ENCODE measurements at regions not wholly inside any gene's neighbourhood (a gene's known extent, or its start where the extent isn't known, plus 50 kb on each side); places are given as distances from the start of the nearest gene placed in this dataset.

DNA sequence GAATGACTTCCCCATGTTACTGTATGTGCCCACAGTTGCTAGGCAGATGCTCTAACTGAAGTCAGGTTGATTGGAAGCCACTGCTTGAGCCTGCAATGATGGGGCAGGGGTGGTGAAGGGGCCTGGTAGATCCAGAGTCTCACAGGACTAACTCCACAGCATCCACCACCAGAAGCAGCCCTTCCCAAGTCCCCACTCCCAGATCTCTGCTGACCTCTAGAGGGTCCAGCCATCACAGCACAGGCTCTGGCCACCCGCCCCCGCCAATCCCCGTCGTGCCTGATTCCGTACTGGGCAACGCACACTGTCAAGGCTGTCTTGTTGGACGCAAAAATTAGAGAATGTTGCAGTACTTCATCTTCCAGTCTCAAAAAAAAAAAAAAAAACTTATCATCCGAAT is 136.8 kb upstream of the PDE1C start:
- TF ChIP-seq TCF12 (IDR thresholded peaks at IDR 0.05; ENCODE audit: low read depth) (no peak), EGR1 (IDR thresholded peaks at IDR 0.05) (no peak), MAX (IDR thresholded peaks at IDR 0.05) (no peak), TEAD4 (IDR thresholded peaks at IDR 0.05) (no peak), RAD21 (IDR thresholded peaks at IDR 0.05; ENCODE audit: low read depth) (no peak; the same call in 1 of the 2 replicates), REST (IDR thresholded peaks at IDR 0.05; ENCODE audit: low read depth) (no peak), CEBPB (IDR thresholded peaks at IDR 0.05) (no peak), NFIC (IDR thresholded peaks at IDR 0.05) (no peak), CREB1 (IDR thresholded peaks at IDR 0.05; ENCODE audit: low read depth) (no peak), YY1 (IDR thresholded peaks at IDR 0.05; ENCODE audit: low read depth) (no peak), TAF1 (IDR thresholded peaks at IDR 0.05; ENCODE audit: low read depth) (no peak), EP300 (IDR thresholded peaks at IDR 0.05; ENCODE audit: borderline replicate concordance) (no peak), FOXM1 (IDR thresholded peaks at IDR 0.05; ENCODE audit: borderline replicate concordance, low read depth) (no peak), ZBTB7A (IDR thresholded peaks at IDR 0.05; ENCODE audit: low read depth) (no peak)
- TF ChIP-seq, protein P1, sequence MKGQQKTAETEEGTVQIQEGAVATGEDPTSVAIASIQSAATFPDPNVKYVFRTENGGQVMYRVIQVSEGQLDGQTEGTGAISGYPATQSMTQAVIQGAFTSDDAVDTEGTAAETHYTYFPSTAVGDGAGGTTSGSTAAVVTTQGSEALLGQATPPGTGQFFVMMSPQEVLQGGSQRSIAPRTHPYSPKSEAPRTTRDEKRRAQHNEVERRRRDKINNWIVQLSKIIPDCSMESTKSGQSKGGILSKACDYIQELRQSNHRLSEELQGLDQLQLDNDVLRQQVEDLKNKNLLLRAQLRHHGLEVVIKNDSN (IDR thresholded peaks at IDR 0.05) = no peak

GRCh38 chr7:32206488-32206887 is 136.3 kb upstream of the PDE1C start:
- TF ChIP-seq TCF12 (IDR thresholded peaks at IDR 0.05; ENCODE audit: low read depth) (no peak), RAD21 (IDR thresholded peaks at IDR 0.05; ENCODE audit: low read depth) (no peak), FOXM1 (IDR thresholded peaks at IDR 0.05; ENCODE audit: borderline replicate concordance, low read depth) (no peak), CEBPB (IDR thresholded peaks at IDR 0.05) (no peak), MAX (IDR thresholded peaks at IDR 0.05) (no peak), TAF1 (IDR thresholded peaks at IDR 0.05; ENCODE audit: low read depth) (no peak), TEAD4 (IDR thresholded peaks at IDR 0.05) (no peak), REST (IDR thresholded peaks at IDR 0.05; ENCODE audit: low read depth) (no peak), ZBTB7A (IDR thresholded peaks at IDR 0.05; ENCODE audit: low read depth) (no peak), CREB1 (IDR thresholded peaks at IDR 0.05; ENCODE audit: low read depth) (no peak), EGR1 (IDR thresholded peaks at IDR 0.05) (no peak), YY1 (IDR thresholded peaks at IDR 0.05; ENCODE audit: low read depth) (no peak)
- TF ChIP-seq, protein P1 (IDR thresholded peaks at IDR 0.05) = no peak

GRCh38 chr7:32204361-32205018 is 134.3 kb upstream of the PDE1C start:
- TF ChIP-seq TCF12 (IDR thresholded peaks at IDR 0.05; ENCODE audit: low read depth) = no peak
- TF ChIP-seq RAD21 (IDR thresholded peaks at IDR 0.05; ENCODE audit: low read depth) = peak; percentile 55
- no peak for TF ChIP-seq CREB1 (IDR thresholded peaks at IDR 0.05; ENCODE audit: low read depth)

DNA sequence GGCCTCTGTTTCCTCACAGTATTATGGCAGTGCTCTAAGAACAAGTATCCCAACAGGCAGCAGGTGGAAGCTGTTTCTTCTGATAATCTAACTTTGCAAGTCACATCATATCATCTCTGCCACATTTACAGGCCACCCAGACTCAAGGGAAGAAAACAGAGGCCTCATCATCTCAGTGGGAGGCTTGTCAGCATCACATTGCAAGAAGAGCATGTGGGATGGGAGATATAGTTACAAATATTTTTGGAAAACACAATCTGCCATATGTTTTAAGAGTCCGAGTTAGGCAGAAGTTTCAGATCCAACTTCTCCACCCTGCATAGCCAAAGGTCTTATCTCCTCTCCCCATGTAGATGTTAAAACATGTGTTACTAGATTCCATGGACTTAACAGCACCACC is 130.4 kb upstream of the PDE1C start:
- TF ChIP-seq FOXM1 (IDR thresholded peaks at IDR 0.05; ENCODE audit: borderline replicate concordance, low read depth) = no peak
- no peak for TF ChIP-seq EGR1 (IDR thresholded peaks at IDR 0.05)
- no peak for TF ChIP-seq TCF12 (IDR thresholded peaks at IDR 0.05; ENCODE audit: low read depth)
- no peak for TF ChIP-seq YY1 (IDR thresholded peaks at IDR 0.05; ENCODE audit: low read depth)
- TF ChIP-seq EP300 (IDR thresholded peaks at IDR 0.05; ENCODE audit: borderline replicate concordance) = no peak
- TF ChIP-seq CREB1 (IDR thresholded peaks at IDR 0.05; ENCODE audit: low read depth) = no peak
- no peak for TF ChIP-seq RAD21 (IDR thresholded peaks at IDR 0.05; ENCODE audit: low read depth)
- TF ChIP-seq, protein P1 (IDR thresholded peaks at IDR 0.05) = no peak
- no peak for TF ChIP-seq CEBPB (IDR thresholded peaks at IDR 0.05)
- TF ChIP-seq TAF1 (IDR thresholded peaks at IDR 0.05; ENCODE audit: low read depth) = no peak
- no peak for TF ChIP-seq TEAD4 (IDR thresholded peaks at IDR 0.05)
- TF ChIP-seq MAX (IDR thresholded peaks at IDR 0.05) = no peak
- no peak for TF ChIP-seq REST (IDR thresholded peaks at IDR 0.05; ENCODE audit: low read depth)
- no peak for TF ChIP-seq ZBTB7A (IDR thresholded peaks at IDR 0.05; ENCODE audit: low read depth)
- TF ChIP-seq NFIC (IDR thresholded peaks at IDR 0.05) = no peak

Measured in Ishikawa (cell line).